Epidermal melanocyte (primary cell): ENCODE measurements at regions not wholly inside any gene's neighbourhood (a gene's known extent, or its start where the extent isn't known, plus 50 kb on each side); places are given as distances from the start of the nearest gene placed in this dataset.
"Not testable (repeated sequence)": the region's sequence is repeated elsewhere in the genome, so short reads cannot be mapped to it uniquely, and the experiment has no call there.

Experiments
- DNase-seq: peaks from one replicate; pipeline ENCODE4 v3.0.0; 2011; ENCODE audit warnings: low spot score; ENCODE audit not compliant: insufficient read length

GRCh38 chr22:11253000-11253511 lies 4274.9 kb upstream of the OR11H1 start:
- peak; percentile 9 for DNase-seq

- not testable (repeated sequence) for DNase-seq
Measured at GRCh38 chr22:11270981-11271380, 4257.0 kb upstream of the OR11H1 start.

- DNase-seq: not testable (repeated sequence)
Measured at GRCh38 chr22:11285116-11285838, 4242.7 kb upstream of the OR11H1 start.

GRCh38 chr22:11285839-11286205 lies 4242.2 kb upstream of the OR11H1 start:
- not testable (repeated sequence) for DNase-seq

- DNase-seq: not testable (repeated sequence)
Measured at GRCh38 chr22:11288246-11289220, 4239.5 kb upstream of the OR11H1 start.

- DNase-seq: not testable (repeated sequence)
Measured at GRCh38 chr22:11298126-11298893, 4229.7 kb upstream of the OR11H1 start.

- DNase-seq: not testable (repeated sequence)
Measured at GRCh38 chr22:11302427-11302826, 4225.6 kb upstream of the OR11H1 start.

- DNase-seq: not testable (repeated sequence)
Measured at GRCh38 chr22:11302904-11303303, 4225.1 kb upstream of the OR11H1 start.

GRCh38 chr22:11305179-11305578 lies 4222.8 kb upstream of the OR11H1 start:
- DNase-seq: not testable (repeated sequence)

GRCh38 chr22:11306933-11307518 lies 4221.0 kb upstream of the OR11H1 start:
- not testable (repeated sequence) for DNase-seq

GRCh38 chr22:11307998-11308397 lies 4220.0 kb upstream of the OR11H1 start:
- DNase-seq: no peak

GRCh38 chr22:11309777-11310176 lies 4218.2 kb upstream of the OR11H1 start:
- DNase-seq: not testable (repeated sequence)

GRCh38 chr22:11310647-11311046 lies 4217.3 kb upstream of the OR11H1 start:
- DNase-seq: not testable (repeated sequence)

GRCh38 chr22:11312640-11313039 lies 4215.4 kb upstream of the OR11H1 start:
- DNase-seq: not testable (repeated sequence)

- not testable (repeated sequence) for DNase-seq
Measured at GRCh38 chr22:11313040-11313759, 4214.8 kb upstream of the OR11H1 start.

- DNase-seq: not testable (repeated sequence)
Measured at GRCh38 chr22:11318633-11319032, 4209.4 kb upstream of the OR11H1 start.

- not testable (repeated sequence) for DNase-seq
Measured at GRCh38 chr22:11324439-11325037, 4203.5 kb upstream of the OR11H1 start.

- DNase-seq: no peak
Measured at GRCh38 chr22:11325767-11326166, 4202.2 kb upstream of the OR11H1 start.

GRCh38 chr22:11341387-11342068 lies 4186.5 kb upstream of the OR11H1 start:
- DNase-seq: not testable (repeated sequence)
